Panc1 (cell line): ENCODE measurements at regions not wholly inside any gene's neighbourhood (a gene's known extent, or its start where the extent isn't known, plus 50 kb on each side); places are given as distances from the start of the nearest gene placed in this dataset.

Experiments used
- ATAC-seq: fragments of 200-7000 bp; cut with Tn5 transposase; 2 replicates; pipeline ENCODE4 v1.9.1; 2020; ENCODE audit warnings: mild to moderate bottlenecking, moderate library complexity
- BruUV-seq: library from RNA; stranded (reverse); fragments of 400-500 nt; replicated peaks from 2 replicates; lab custom pipeline; 2021; lab: Mats Ljungman, UMichigan
- CTCF ChIA-PET: fragments of 300-600 bp; sonication (Branson Sonifier 250); formaldehyde crosslinking; loops from one replicate; lab custom pipeline; 2022; ENCODE audit warnings: antibody characterized with exemption; lab: Charles Lee
- POLR2A ChIA-PET: fragments of 300-600 bp; sonication (Branson Sonifier 250); formaldehyde crosslinking; loops from one replicate; lab custom pipeline; 2022; ENCODE audit warnings: antibody characterized with exemption; lab: Charles Lee
- DNase-seq: peaks from one replicate; pipeline ENCODE4 v3.0.0-alpha.2; 2010; ENCODE audit warnings: low read depth, low spot score
- H3K27ac ChIP-seq: 2 replicates; pipeline ENCODE4 v1.5.1; 2011; ENCODE audit warnings: mild to moderate bottlenecking, low read length, inconsistent platforms
- H3K27me3 ChIP-seq: fragments of 200-500 bp; sonication (Bioruptor generic); 2 replicates; pipeline ENCODE4 v1.6.0; 2014; ENCODE audit warnings: low read length, inconsistent platforms; ENCODE audit not compliant: control insufficient read depth, insufficient read depth
- H3K36me3 ChIP-seq: fragments of 200-500 bp; sonication (Bioruptor generic); 2 replicates; pipeline ENCODE4 v1.5.1; 2014; ENCODE audit warnings: inconsistent platforms, mild to moderate bottlenecking, low read length, moderate library complexity; ENCODE audit not compliant: control insufficient read depth, insufficient read depth
- H3K4me1 ChIP-seq: 2 replicates; pipeline ENCODE4 v1.5.1; 2011; ENCODE audit warnings: inconsistent platforms, mild to moderate bottlenecking, low read length, moderate library complexity; ENCODE audit not compliant: control insufficient read depth, insufficient read depth
- H3K4me3 ChIP-seq, 2 experiments: 2 replicates each; pipeline ENCODE4 v1.5.1; 2011 to 2012; ENCODE audit warnings: low read depth in 2 of 2, low read length in 2 of 2, mild to moderate bottlenecking in 2 of 2, inconsistent platforms in 1 of 2, moderate library complexity in 1 of 2
- H3K9me3 ChIP-seq: fragments of 200-500 bp; sonication (Bioruptor generic); 2 replicates; pipeline ENCODE4 v1.5.1; 2014; ENCODE audit warnings: low read depth, mild to moderate bottlenecking, inconsistent platforms, low read length, moderate library complexity; ENCODE audit not compliant: control insufficient read depth, insufficient read depth
- POLR2AphosphoS5 ChIP-seq: IDR thresholded peaks from 2 replicates; pipeline ENCODE4 v1.6.1; 2012; ENCODE audit warnings: mild to moderate bottlenecking, low read depth, low read length, moderate library complexity
- SIN3A ChIP-seq: IDR thresholded peaks from 2 replicates; pipeline ENCODE4 v1.6.1; 2012; ENCODE audit warnings: low read depth, mild to moderate bottlenecking, low read length, moderate library complexity, borderline replicate concordance; ENCODE audit not compliant: insufficient read depth
- TCF7L2 ChIP-seq: IDR thresholded peaks from 2 replicates; pipeline ENCODE4 v1.6.1; 2011; ENCODE audit warnings: mild to moderate bottlenecking, low read depth, low read length, inconsistent platforms
- in situ Hi-C: cut with HindIII; loops from 2 replicates; pipeline ENCODE4 v1.10.0; 2016; ENCODE audit warnings: low sequenced_read_pairs, low pct_unique_long_range_greater_than_20kb
- intact Hi-C: fragments of 100-400 bp; cut with micrococcal nuclease; formaldehyde crosslinking; loops from one replicate; pipeline ENCODE4 v1.10.0; 2022; ENCODE audit not compliant: unreplicated experiment
- TF ChIP-seq, protein P1 (sequence below): fragments of 450-650 bp; IDR thresholded peaks from 2 replicates; pipeline ENCODE4 v1.5.1; 2017; ENCODE audit warnings: mild to moderate bottlenecking
- TF ChIP-seq, protein P2 (sequence below), 2 experiments: IDR thresholded peaks; 2 replicates each; pipeline ENCODE4 v1.6.1; 2011 to 2012; ENCODE audit warnings: low read depth in 2 of 2, control low read depth in 1 of 2, low read length in 1 of 2, mild to moderate bottlenecking in 1 of 2, moderate library complexity in 1 of 2; ENCODE audit not compliant: insufficient read depth in 1 of 2

DNA sequence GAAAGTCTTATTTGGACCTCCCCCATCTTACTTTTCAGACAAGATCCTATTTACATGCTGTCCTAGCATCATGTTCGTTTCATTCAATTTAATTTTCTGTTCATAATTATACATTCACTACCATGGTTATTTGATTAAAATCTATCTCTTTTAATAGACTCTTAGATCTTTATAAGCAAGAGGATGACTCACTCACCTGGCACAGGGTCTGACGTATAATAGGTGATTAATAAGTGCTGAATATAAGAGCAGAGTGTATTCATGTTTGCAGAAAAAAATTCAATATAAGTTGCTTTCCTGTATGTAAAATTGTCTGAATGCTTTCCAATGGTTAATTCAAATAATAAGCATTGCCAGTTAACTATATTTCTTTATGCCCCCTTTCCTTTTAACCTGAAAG is 165.5 kb upstream of the CBLB start:
- Histone ChIP-seq H3K4me3 (no peak overlapping the region), H3K27ac (no peak overlapping the region), H3K4me1 (no peaks in the 10 kb centered on the region), H3K9me3 (no peaks in the 10 kb centered on the region), H3K36me3 (no peaks in the 10 kb centered on the region), H3K27me3 (no peaks in the 10 kb centered on the region)
- in situ Hi-C loops = no loop called here
- ATAC-seq (no peak), DNase-seq (no peak)
- TF ChIP-seq, protein P1, sequence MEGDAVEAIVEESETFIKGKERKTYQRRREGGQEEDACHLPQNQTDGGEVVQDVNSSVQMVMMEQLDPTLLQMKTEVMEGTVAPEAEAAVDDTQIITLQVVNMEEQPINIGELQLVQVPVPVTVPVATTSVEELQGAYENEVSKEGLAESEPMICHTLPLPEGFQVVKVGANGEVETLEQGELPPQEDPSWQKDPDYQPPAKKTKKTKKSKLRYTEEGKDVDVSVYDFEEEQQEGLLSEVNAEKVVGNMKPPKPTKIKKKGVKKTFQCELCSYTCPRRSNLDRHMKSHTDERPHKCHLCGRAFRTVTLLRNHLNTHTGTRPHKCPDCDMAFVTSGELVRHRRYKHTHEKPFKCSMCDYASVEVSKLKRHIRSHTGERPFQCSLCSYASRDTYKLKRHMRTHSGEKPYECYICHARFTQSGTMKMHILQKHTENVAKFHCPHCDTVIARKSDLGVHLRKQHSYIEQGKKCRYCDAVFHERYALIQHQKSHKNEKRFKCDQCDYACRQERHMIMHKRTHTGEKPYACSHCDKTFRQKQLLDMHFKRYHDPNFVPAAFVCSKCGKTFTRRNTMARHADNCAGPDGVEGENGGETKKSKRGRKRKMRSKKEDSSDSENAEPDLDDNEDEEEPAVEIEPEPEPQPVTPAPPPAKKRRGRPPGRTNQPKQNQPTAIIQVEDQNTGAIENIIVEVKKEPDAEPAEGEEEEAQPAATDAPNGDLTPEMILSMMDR = no peak
- TF ChIP-seq, protein P2, sequence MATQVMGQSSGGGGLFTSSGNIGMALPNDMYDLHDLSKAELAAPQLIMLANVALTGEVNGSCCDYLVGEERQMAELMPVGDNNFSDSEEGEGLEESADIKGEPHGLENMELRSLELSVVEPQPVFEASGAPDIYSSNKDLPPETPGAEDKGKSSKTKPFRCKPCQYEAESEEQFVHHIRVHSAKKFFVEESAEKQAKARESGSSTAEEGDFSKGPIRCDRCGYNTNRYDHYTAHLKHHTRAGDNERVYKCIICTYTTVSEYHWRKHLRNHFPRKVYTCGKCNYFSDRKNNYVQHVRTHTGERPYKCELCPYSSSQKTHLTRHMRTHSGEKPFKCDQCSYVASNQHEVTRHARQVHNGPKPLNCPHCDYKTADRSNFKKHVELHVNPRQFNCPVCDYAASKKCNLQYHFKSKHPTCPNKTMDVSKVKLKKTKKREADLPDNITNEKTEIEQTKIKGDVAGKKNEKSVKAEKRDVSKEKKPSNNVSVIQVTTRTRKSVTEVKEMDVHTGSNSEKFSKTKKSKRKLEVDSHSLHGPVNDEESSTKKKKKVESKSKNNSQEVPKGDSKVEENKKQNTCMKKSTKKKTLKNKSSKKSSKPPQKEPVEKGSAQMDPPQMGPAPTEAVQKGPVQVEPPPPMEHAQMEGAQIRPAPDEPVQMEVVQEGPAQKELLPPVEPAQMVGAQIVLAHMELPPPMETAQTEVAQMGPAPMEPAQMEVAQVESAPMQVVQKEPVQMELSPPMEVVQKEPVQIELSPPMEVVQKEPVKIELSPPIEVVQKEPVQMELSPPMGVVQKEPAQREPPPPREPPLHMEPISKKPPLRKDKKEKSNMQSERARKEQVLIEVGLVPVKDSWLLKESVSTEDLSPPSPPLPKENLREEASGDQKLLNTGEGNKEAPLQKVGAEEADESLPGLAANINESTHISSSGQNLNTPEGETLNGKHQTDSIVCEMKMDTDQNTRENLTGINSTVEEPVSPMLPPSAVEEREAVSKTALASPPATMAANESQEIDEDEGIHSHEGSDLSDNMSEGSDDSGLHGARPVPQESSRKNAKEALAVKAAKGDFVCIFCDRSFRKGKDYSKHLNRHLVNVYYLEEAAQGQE (IDR thresholded peaks at IDR 0.05; ENCODE audit: insufficient read depth in 1 of 2, low read depth in 2 of 2, low read length in 1 of 2) = no peak
- TF ChIP-seq SIN3A (no peak), TCF7L2 (no peak), POLR2AphosphoS5 (no peak)
- ChIA-PET CTCF (no interaction called here), POLR2A (no interaction called here)
- no TSS peak for BruUV-seq
- intact Hi-C loops = no loop called here

DNA sequence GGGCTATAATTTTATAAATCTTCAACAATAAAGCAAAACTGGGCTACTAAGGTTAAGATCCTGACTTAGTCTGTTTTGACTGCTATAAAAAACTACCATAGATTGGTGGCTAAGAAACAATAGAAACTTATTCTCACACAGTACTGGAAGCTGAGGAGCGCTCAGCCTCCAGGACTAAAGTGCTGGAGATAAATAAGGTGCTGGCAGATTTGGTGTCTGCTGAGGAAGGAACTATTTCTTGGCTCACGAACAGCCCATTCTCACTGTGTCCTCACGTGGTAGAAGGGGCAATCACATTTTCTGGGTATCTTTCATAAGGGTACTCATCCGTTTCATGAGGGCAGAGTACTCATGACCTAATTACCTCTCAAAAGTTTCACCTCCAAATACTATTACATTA is 166.8 kb upstream of the CBLB start:
- DNase-seq (no peak), ATAC-seq (no peak)
- H3K4me1 ChIP-seq = no peaks in the 10 kb centered on the region
- BruUV-seq = no TSS peak
- intact Hi-C loops = no loop called here
- ChIA-PET POLR2A (no interaction called here), CTCF (no interaction called here)
- in situ Hi-C loops = no loop called here
- no peak overlapping the region for H3K27ac ChIP-seq
- no peaks in the 10 kb centered on the region for H3K27me3 ChIP-seq
- no peaks in the 10 kb centered on the region for H3K36me3 ChIP-seq
- TF ChIP-seq POLR2AphosphoS5 (no peak), SIN3A (no peak), TCF7L2 (no peak)
- TF ChIP-seq, protein P2 (IDR thresholded peaks at IDR 0.05; ENCODE audit: insufficient read depth in 1 of 2, low read depth in 2 of 2, low read length in 1 of 2) = no peak
- TF ChIP-seq, protein P1 = no peak
- H3K4me3 ChIP-seq = no peak overlapping the region
- H3K9me3 ChIP-seq = no peaks in the 10 kb centered on the region
